ENCODE measurements at regions not wholly inside any gene's neighbourhood (a gene's known extent, or its start where the extent isn't known, plus 50 kb on each side); places are given as distances from the start of the nearest gene placed in this dataset.

- DNase-seq, result no peak
Measured at GRCh38 chr15:94177112-94177511, 54.2 kb upstream of the MCTP2 start.

- no peak for DNase-seq
Measured at GRCh38 chr15:94175420-94175819, 55.9 kb upstream of the MCTP2 start.

GRCh38 chr15:94174399-94174802 is 57.0 kb upstream of the MCTP2 start:
- DNase-seq, result no peak

GRCh38 chr15:94168250-94168649 is 63.1 kb upstream of the MCTP2 start:
- no peak for DNase-seq

- DNase-seq, result no peak
Measured at GRCh38 chr15:94164971-94165370, 66.4 kb upstream of the MCTP2 start.

GRCh38 chr15:94164202-94164807 is 67.1 kb upstream of the MCTP2 start:
- DNase-seq, result no peak

- DNase-seq, result no peak
Measured at GRCh38 chr15:94162939-94163338, 68.4 kb upstream of the MCTP2 start.

- DNase-seq, result no peak
Measured at GRCh38 chr15:94154255-94154654, 77.1 kb upstream of the MCTP2 start.

- no peak for DNase-seq
Measured at GRCh38 chr15:94145046-94145445, 86.3 kb upstream of the MCTP2 start.

GRCh38 chr15:94141802-94142201 is 89.6 kb upstream of the MCTP2 start:
- DNase-seq, result no peak

- DNase-seq, result no peak
Measured at GRCh38 chr15:94135486-94136147, 95.7 kb upstream of the MCTP2 start.

GRCh38 chr15:94131875-94132274 is 99.5 kb upstream of the MCTP2 start:
- no peak for DNase-seq

GRCh38 chr15:94130504-94130903 is 100.9 kb upstream of the MCTP2 start:
- DNase-seq, result no peak

GRCh38 chr15:94127006-94127405 is 104.4 kb upstream of the MCTP2 start:
- DNase-seq, result no peak

GRCh38 chr15:94125698-94126097 is 105.7 kb upstream of the MCTP2 start:
- DNase-seq, result no peak

GRCh38 chr15:94125156-94125555 is 106.2 kb upstream of the MCTP2 start:
- no peak for DNase-seq

- DNase-seq, result no peak
Measured at GRCh38 chr15:94122516-94122915, 108.8 kb upstream of the MCTP2 start.

- DNase-seq, result no peak
Measured at GRCh38 chr15:94119923-94120775, 111.2 kb upstream of the MCTP2 start.

- DNase-seq, result no peak
Measured at GRCh38 chr15:94119298-94119811, 112.0 kb upstream of the MCTP2 start.

GRCh38 chr15:94110476-94111130 is 120.8 kb upstream of the MCTP2 start:
- no peak for DNase-seq

- DNase-seq, result no peak
Measured at GRCh38 chr15:94107652-94108051, 123.7 kb upstream of the MCTP2 start.

GRCh38 chr15:94105760-94106159 is 125.6 kb upstream of the MCTP2 start:
- no peak for DNase-seq

- DNase-seq, result no peak
Measured at GRCh38 chr15:94100863-94101262, 130.5 kb upstream of the MCTP2 start.

All from 8988T (cell line).